Stimulated activated CD8-positive, alpha-beta memory T cell treated with anti-CD3 and anti-CD28 coated beads, Interleukin-12 subunit alpha, Interleukin-12 subunit beta, amount 100 ng/mL, for 1 hour (primary cell): ENCODE measurements at regions not wholly inside any gene's neighbourhood (a gene's known extent, or its start where the extent isn't known, plus 50 kb on each side); places are given as distances from the start of the nearest gene placed in this dataset.

ENCODE experiments used
- DNase-seq: peaks from one replicate; pipeline ENCODE4 v3.0.0-alpha.2; 2020; ENCODE audit warnings: low read depth

DNA sequence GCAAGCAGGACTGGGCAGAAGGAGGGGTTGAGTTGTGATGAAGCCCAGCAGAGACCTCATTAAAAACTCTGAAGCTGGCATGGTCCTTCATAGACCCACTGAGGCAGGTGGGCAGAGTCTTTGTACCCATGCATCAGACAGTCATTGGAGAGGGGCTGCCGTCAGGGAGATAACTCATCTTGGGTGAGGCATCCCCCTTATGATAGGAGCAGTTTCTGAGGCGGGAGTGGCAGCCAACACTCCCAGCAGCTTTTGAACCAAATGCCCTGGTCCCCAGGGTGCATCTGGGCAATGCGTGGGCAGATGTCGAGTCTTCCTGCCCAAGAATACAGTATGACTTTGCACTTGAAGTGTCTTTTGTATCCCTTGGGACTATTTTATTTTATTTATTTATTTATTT, 68.1 kb downstream of the HTR5A start:
- DNase-seq = no peak

GRCh38 chr7:155141562-155141961, 71.4 kb downstream of the HTR5A start:
- no peak for DNase-seq

GRCh38 chr7:155143381-155143780, 73.3 kb downstream of the HTR5A start:
- DNase-seq = no peak

DNA sequence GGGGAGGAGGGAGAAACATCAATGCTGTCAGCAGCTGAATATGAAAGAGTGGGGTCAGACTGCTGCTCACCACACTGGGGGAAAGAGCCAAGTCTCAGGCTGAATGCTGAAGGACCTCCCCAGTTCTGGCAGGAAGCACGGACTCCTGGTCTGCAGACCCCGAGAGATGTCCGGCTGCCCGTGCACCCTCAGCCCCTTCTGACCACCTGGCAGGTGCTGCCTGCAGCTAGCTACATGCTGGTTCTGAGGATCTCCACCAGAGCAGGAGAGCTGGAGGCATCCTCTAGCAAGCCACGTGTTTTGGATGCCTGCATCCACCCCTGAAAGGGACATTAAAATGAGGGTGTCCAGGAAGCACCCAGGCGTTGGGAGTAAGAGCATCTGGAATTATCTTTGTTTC, 74.2 kb downstream of the HTR5A start:
- DNase-seq = no peak

DNA sequence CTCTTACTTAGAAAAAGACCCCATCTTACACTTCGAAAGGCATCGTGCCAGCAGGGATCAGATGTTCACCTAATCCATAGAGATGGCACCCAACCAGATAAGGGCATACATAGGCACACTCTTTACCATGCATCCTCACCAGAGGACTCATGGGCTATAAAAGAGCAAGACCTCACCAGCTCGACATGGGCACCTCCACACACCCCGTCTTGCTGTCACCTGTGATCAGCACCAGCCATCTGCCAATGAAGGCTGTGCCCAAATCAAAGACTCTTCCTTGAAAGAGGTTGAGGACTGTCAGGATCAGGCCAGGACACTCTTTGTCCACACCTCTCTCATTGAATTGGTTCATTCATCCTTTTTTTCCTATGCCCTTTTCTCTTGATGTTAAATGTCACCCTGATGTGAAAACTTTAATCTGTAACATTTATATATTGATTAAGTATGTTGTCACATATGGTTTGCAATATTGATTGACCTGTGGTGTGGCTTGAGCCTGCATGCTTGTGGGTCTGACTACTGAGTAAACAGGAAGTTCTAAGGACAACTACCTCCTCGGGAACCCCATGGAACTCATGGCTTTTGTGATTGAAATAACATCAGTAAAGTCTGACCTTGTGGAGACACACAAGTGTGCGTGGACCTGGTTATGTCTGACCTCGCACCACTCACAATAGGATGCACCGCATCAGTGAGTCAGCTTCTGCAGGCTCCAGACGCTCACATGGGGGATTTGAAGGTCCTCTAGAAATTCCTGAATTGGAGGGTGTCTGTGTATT, 75.5 kb downstream of the HTR5A start:
- no peak for DNase-seq

GRCh38 chr7:155147172-155147571, 77.0 kb downstream of the HTR5A start:
- DNase-seq = no peak

DNA sequence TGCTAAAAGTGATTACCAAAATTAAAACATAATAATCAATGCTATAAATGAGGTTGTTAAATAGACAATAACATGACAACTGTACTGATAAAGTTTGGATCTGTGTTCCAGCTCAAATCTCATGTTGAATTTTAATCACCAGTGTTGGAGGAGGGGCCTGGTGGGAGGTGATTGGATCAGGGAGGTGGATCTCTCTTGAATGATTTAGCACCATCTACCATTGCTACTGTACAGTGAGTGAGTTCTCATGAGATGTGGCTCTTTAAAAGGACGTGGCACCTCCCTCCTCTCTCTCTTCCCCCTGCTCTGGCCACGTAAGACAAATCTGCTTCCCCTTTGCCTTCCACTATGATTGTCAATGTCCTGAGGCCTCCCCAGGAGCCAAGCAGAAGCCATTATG, 77.5 kb downstream of the HTR5A start:
- DNase-seq = no peak

GRCh38 chr7:155153676-155154075, 83.6 kb downstream of the HTR5A start:
- DNase-seq = no peak

DNA sequence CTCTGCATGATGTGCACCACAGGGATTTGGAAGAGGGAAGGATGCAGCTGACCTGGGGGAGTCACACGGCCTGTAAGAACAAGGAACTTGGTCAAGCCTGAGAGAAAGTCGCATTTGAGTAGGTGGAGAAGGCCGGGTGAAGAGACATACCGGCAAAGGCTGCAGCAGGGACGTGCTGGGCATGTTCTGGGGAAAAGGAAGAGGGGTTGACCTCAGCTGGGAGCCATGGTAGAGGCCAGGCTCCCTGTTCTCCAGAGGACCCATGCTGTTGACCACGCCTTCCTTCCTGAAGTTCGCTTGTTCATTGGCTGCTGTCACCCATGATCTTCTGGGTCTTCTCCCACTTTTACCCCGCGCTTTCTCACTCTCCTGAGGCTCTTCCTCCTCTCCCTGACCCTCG, 84.5 kb downstream of the HTR5A start:
- no peak for DNase-seq

DNA sequence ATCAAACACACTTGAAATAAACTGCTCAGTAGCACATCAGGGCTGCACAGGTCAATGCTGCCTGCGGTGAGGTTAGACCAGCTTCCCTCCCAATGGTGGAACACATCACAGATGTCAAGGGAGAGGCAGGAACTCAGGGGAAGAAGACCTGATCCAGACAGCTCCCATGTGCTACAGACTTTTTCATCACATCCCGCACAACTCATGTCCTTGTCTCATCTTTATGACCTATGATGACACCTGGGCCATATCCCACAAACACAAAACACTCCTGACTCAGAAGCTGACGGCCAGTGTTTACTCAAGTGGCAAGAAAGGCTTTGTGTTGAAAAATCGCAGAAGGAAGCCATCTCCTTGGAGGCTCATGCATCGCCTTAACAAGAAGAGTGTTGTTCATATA, 91.6 kb downstream of the HTR5A start:
- DNase-seq = no peak

GRCh38 chr7:155162422-155162821, 92.3 kb downstream of the HTR5A start:
- DNase-seq = no peak

GRCh38 chr7:155163696-155164095, 93.6 kb downstream of the HTR5A start:
- DNase-seq = no peak

DNA sequence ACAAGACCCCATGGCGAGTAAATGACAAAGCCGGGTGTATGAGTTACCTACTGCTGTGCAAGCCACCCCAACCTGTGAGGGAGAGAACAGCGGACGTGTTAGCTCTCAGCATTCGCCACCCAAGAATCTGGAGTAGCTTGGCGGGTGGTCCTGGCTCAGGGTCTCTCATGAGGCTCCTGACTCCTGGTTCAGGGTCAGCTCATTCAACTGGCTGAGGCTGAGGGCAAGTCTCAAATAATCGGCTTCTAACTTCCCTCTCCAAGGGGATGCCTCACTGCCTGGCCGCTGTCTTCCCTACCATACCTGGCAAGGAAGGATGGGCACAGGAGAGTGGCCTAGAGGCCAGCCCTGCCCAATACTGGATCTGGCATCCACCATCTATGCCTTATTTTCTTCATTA, 94.2 kb downstream of the HTR5A start:
- no peak for DNase-seq

DNA sequence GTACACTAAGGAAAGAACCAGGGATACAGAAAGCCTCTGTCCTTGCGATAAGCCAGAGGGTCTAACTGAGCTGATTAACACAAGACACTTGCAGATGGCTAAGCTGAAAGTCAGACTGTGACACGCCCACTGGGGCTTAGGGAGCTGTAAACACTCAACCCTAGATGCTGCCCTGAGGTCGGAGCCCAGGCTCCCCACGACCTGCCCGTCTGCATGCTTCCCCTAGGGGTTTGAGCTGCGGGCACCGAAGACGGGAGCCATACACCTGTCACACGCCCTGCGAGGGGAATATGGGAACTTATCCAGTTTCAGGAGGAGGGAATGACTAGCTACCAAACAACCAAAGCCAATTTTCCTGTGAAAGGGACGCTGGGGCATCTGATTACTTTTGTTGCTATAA, 96.0 kb downstream of the HTR5A start:
- DNase-seq = no peak

GRCh38 chr7:155166673-155167370, 96.7 kb downstream of the HTR5A start:
- no peak for DNase-seq

- DNase-seq = no peak
Measured at GRCh38 chr7:155167706-155168365, 97.7 kb downstream of the HTR5A start.

GRCh38 chr7:155168597-155169480, 98.7 kb downstream of the HTR5A start:
- DNase-seq = no peak

GRCh38 chr7:155169498-155170065, 99.5 kb downstream of the HTR5A start:
- DNase-seq = no peak

GRCh38 chr7:155170331-155170730, 100.2 kb downstream of the HTR5A start:
- DNase-seq = no peak

DNA sequence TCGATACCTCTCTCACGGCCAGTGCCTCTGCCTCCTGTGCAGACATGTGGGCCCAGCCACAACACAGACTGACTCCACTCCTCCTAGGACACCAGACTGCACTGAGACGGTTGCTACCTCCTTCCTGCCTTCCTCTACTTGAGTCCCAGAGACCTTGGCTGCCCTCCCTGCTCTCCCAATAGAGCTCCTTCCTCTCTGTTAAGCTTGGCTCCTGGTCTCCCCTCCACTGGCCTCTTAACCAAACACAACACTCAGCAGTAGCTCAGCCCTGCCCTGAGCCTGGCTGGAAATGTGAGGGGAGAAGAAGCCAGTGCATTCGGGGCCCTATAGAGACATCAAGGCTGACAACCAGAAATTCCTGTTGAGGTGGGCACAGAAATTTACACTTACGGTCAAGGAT, 102.0 kb downstream of the HTR5A start:
- no peak for DNase-seq

GRCh38 chr7:155173905-155174304, 103.8 kb downstream of the HTR5A start:
- DNase-seq = no peak

GRCh38 chr7:155178096-155178495, 108.0 kb downstream of the HTR5A start:
- DNase-seq = no peak
